Vagina (tissue), 2 donors: ENCODE measurements at regions not wholly inside any gene's neighbourhood (a gene's known extent, or its start where the extent isn't known, plus 50 kb on each side); places are given as distances from the start of the nearest gene placed in this dataset.

ENCODE experiments used
- CTCF ChIP-seq, 3 experiments: fragments of 450-650 bp in 2 of 3; fragments of 200-600 bp in 1 of 3; sonication (generic) in 1 of 3; IDR thresholded peaks; one replicate each; pipeline ENCODE4 v1.5.1; 2017 to 2019; ENCODE audit warnings: antibody characterized with exemption in 3 of 3, mild to moderate bottlenecking in 2 of 3, moderate library complexity in 2 of 3
- POLR2A ChIP-seq, 2 donors: fragments of 450-650 bp; IDR thresholded peaks; one replicate each; pipeline ENCODE4 v1.6.1; 2017; ENCODE audit warnings: antibody characterized with exemption in 2 of 2, mild to moderate bottlenecking in 2 of 2, moderate library complexity in 2 of 2
- POLR2AphosphoS5 ChIP-seq, 2 donors: sonication (generic); formaldehyde crosslinking; IDR thresholded peaks; one replicate each; pipeline ENCODE4 v1.9.0; 2017; ENCODE audit warnings: antibody characterized with exemption in 2 of 2, mild to moderate bottlenecking in 2 of 2, low read depth in 1 of 2; ENCODE audit not compliant: insufficient read depth in 1 of 2

- TF ChIP-seq CTCF (IDR thresholded peaks at IDR 0.05), result no peak
- TF ChIP-seq POLR2A (IDR thresholded peaks at IDR 0.05), result no peak
- TF ChIP-seq POLR2AphosphoS5 (IDR thresholded peaks at IDR 0.05; ENCODE audit: insufficient read depth in 1 of 2, low read depth in 1 of 2), result no peak
Observed at GRCh38 chr13:54261856-54262255, 1233.2 kb downstream of the OLFM4 start.
